HUES64 (cell line): ENCODE measurements at regions not wholly inside any gene's neighbourhood (a gene's known extent, or its start where the extent isn't known, plus 50 kb on each side); places are given as distances from the start of the nearest gene placed in this dataset.
A peak's percentile ranks its signal among the peaks of the same experiment; 100 is the strongest.

Experiments used
- H3K27ac ChIP-seq: 2 replicates; pipeline ENCODE4 v1.7.0; 2013; ENCODE audit warnings: low read depth, low read length, inconsistent platforms
- H3K27me3 ChIP-seq: 2 replicates; pipeline ENCODE4 v1.6.1; 2013; ENCODE audit warnings: mild to moderate bottlenecking, low read length; ENCODE audit not compliant: insufficient read depth
- H3K36me3 ChIP-seq: 2 replicates; pipeline ENCODE4 v1.6.1; 2013; ENCODE audit warnings: mild to moderate bottlenecking, low read length; ENCODE audit not compliant: insufficient read depth
- H3K4me1 ChIP-seq: 2 replicates; pipeline ENCODE4 v1.6.1; 2013; ENCODE audit warnings: mild to moderate bottlenecking, low read length, moderate library complexity; ENCODE audit not compliant: insufficient read depth
- H3K4me3 ChIP-seq: 2 replicates; pipeline ENCODE4 v1.5.1; 2013; ENCODE audit warnings: mild to moderate bottlenecking, low read length, moderate library complexity
- H3K9ac ChIP-seq: 2 replicates; pipeline ENCODE4 v1.6.1; 2013; ENCODE audit warnings: mild to moderate bottlenecking, low read depth, low read length
- H3K9me3 ChIP-seq: 2 replicates; pipeline ENCODE4 v1.6.1; 2013; ENCODE audit warnings: low read depth, low read length; ENCODE audit not compliant: insufficient read depth
- WGBS: fragments of 150-250, 120-280 bp; methylation state at CpG from one replicate; pipeline ENCODE4 v1.1.7; 2013; ENCODE audit warnings: missing lambda C conversion rate; 5-methylcytosine and 5-hydroxymethylcytosine counted together

GRCh38 chr16:6562986-6563385 is 769.7 kb upstream of the RBFOX1 start:
- no peak overlapping the region for H3K27ac ChIP-seq
- no peak overlapping the region for H3K9ac ChIP-seq
- H3K27me3 ChIP-seq = no peaks in the 10 kb centered on the region
- H3K4me3 ChIP-seq = no peak overlapping the region
- no peaks in the 10 kb centered on the region for H3K9me3 ChIP-seq
- H3K36me3 ChIP-seq = no peaks in the 10 kb centered on the region
- H3K4me1 ChIP-seq = peaks cover 30% of the 10 kb centered on the region
- WGBS = 93% methylated on average over 3 of the region's 3 CpGs

GRCh38 chr16:6560306-6561100 is 772.1 kb upstream of the RBFOX1 start:
- H3K4me3 ChIP-seq = no peak overlapping the region
- no peaks in the 10 kb centered on the region for H3K9me3 ChIP-seq
- peaks cover 39% of the 10 kb centered on the region for H3K4me1 ChIP-seq
- no peaks in the 10 kb centered on the region for H3K27me3 ChIP-seq
- no peak overlapping the region for H3K9ac ChIP-seq
- no peak overlapping the region for H3K27ac ChIP-seq
- H3K36me3 ChIP-seq = no peaks in the 10 kb centered on the region
- 61% methylated on average over 4 of the region's 4 CpGs for WGBS

- H3K9ac ChIP-seq = peak overlapping the region; percentile 39
- H3K36me3 ChIP-seq = no peaks in the 10 kb centered on the region
- H3K4me1 ChIP-seq = peaks cover 42% of the 10 kb centered on the region
- peak overlapping the region; percentile 92 for H3K27ac ChIP-seq
- WGBS = 6% methylated on average over 6 of the region's 7 CpGs
- peak overlapping the region; percentile 35 for H3K4me3 ChIP-seq
- H3K27me3 ChIP-seq = no peaks in the 10 kb centered on the region
- no peaks in the 10 kb centered on the region for H3K9me3 ChIP-seq
Measured at GRCh38 chr16:6558661-6559060, 774.0 kb upstream of the RBFOX1 start.

GRCh38 chr16:6558126-6558525 is 774.5 kb upstream of the RBFOX1 start:
- Histone ChIP-seq H3K36me3 (no peaks in the 10 kb centered on the region), H3K9me3 (no peaks in the 10 kb centered on the region), H3K9ac (peak overlapping the region; percentile 39), H3K4me3 (peak overlapping the region; percentile 35), H3K4me1 (peaks cover 42% of the 10 kb centered on the region), H3K27me3 (no peaks in the 10 kb centered on the region), H3K27ac (peak overlapping the region; percentile 92)
- WGBS = under 1% methylated on average over 8 of the region's 8 CpGs

- no peaks in the 10 kb centered on the region for H3K9me3 ChIP-seq
- H3K27me3 ChIP-seq = no peaks in the 10 kb centered on the region
- peak overlapping the region; percentile 17; the same call in 1 of the 2 replicates for H3K27ac ChIP-seq
- peak overlapping the region; percentile 22; the same call in 1 of the 2 replicates for H3K9ac ChIP-seq
- peaks cover 42% of the 10 kb centered on the region for H3K4me1 ChIP-seq
- H3K4me3 ChIP-seq = peak overlapping the region; percentile 25; the same call in 1 of the 2 replicates
- WGBS = 63% methylated on average over 11 of the region's 11 CpGs
- no peaks in the 10 kb centered on the region for H3K36me3 ChIP-seq
Measured at GRCh38 chr16:6557353-6558023, 775.2 kb upstream of the RBFOX1 start.

GRCh38 chr16:6549415-6549814 is 783.2 kb upstream of the RBFOX1 start:
- H3K27ac ChIP-seq = no peak overlapping the region
- 90% methylated on average over 1 of the region's 1 CpG for WGBS

GRCh38 chr16:6548507-6548906 is 784.1 kb upstream of the RBFOX1 start:
- H3K4me1 ChIP-seq = no peaks in the 10 kb centered on the region
- 95% methylated on average over 11 of the region's 11 CpGs for WGBS
- no peaks in the 10 kb centered on the region for H3K36me3 ChIP-seq
- no peak overlapping the region for H3K4me3 ChIP-seq
- no peaks in the 10 kb centered on the region for H3K9me3 ChIP-seq
- no peaks in the 10 kb centered on the region for H3K27me3 ChIP-seq
- no peak overlapping the region for H3K9ac ChIP-seq
- H3K27ac ChIP-seq = no peak overlapping the region

More at GRCh38 chr16:6549415-6549814, 783.2 kb upstream of the RBFOX1 start:
- no peaks in the 10 kb centered on the region for H3K9me3 ChIP-seq
- no peak overlapping the region for H3K9ac ChIP-seq
- H3K27me3 ChIP-seq = no peaks in the 10 kb centered on the region
- H3K4me3 ChIP-seq = no peak overlapping the region
- H3K4me1 ChIP-seq = 0 out of 2 replicates have a peak, but pooled peaks cover 3% of the 10 kb centered on the region
- no peaks in the 10 kb centered on the region for H3K36me3 ChIP-seq

GRCh38 chr16:6547131-6547530 is 785.5 kb upstream of the RBFOX1 start:
- 67% methylated on average over 2 of the region's 3 CpGs for WGBS
- Histone ChIP-seq H3K36me3 (no peaks in the 10 kb centered on the region), H3K27ac (no peak overlapping the region), H3K4me3 (no peak overlapping the region), H3K9ac (no peak overlapping the region), H3K27me3 (no peaks in the 10 kb centered on the region), H3K9me3 (no peaks in the 10 kb centered on the region), H3K4me1 (no peaks in the 10 kb centered on the region)

GRCh38 chr16:6545329-6545728 is 787.3 kb upstream of the RBFOX1 start:
- no peaks in the 10 kb centered on the region for H3K9me3 ChIP-seq
- 94% methylated on average over 7 of the region's 7 CpGs for WGBS
- H3K36me3 ChIP-seq = no peaks in the 10 kb centered on the region
- no peak overlapping the region for H3K4me3 ChIP-seq
- H3K4me1 ChIP-seq = no peaks in the 10 kb centered on the region
- H3K27ac ChIP-seq = no peak overlapping the region
- H3K9ac ChIP-seq = no peak overlapping the region
- H3K27me3 ChIP-seq = no peaks in the 10 kb centered on the region

- H3K27ac ChIP-seq = no peak overlapping the region
- H3K27me3 ChIP-seq = no peaks in the 10 kb centered on the region
- WGBS = 92% methylated on average over 3 of the region's 3 CpGs
- H3K4me1 ChIP-seq = no peaks in the 10 kb centered on the region
- no peak overlapping the region for H3K9ac ChIP-seq
- no peaks in the 10 kb centered on the region for H3K9me3 ChIP-seq
- H3K4me3 ChIP-seq = no peak overlapping the region
- H3K36me3 ChIP-seq = no peaks in the 10 kb centered on the region
Measured at GRCh38 chr16:6541267-6541666, 791.4 kb upstream of the RBFOX1 start.

- no peak overlapping the region for H3K9ac ChIP-seq
- H3K27me3 ChIP-seq = no peaks in the 10 kb centered on the region
- 73% methylated on average over 2 of the region's 2 CpGs for WGBS
- no peak overlapping the region for H3K4me3 ChIP-seq
- no peaks in the 10 kb centered on the region for H3K36me3 ChIP-seq
- no peaks in the 10 kb centered on the region for H3K9me3 ChIP-seq
- no peaks in the 10 kb centered on the region for H3K4me1 ChIP-seq
- H3K27ac ChIP-seq = no peak overlapping the region
Measured at GRCh38 chr16:6536411-6536810, 796.2 kb upstream of the RBFOX1 start.
